GM12878 (cell line): ENCODE measurements at regions not wholly inside any gene's neighbourhood (a gene's known extent, or its start where the extent isn't known, plus 50 kb on each side); places are given as distances from the start of the nearest gene placed in this dataset.

ENCODE experiments used
- ATAC-seq: fragments of 200-7000 bp; cut with Tn5 transposase; 3 replicates; pipeline ENCODE4 v1.9.1; 2020; ENCODE audit warnings: mild to moderate bottlenecking, moderate library complexity
- BruUV-seq: library from RNA; stranded (reverse); fragments of 400-500 nt; replicated peaks from 2 replicates; lab custom pipeline; 2021; lab: Mats Ljungman, UMichigan
- CTCF ChIA-PET: fragments of 300-600 bp; sonication (Branson Sonifier 250); formaldehyde crosslinking; extraction: SDS; loops from one replicate; lab custom pipeline; 2021; ENCODE audit warnings: inconsistent platforms; lab: Yijun Ruan, JAX
- POLR2A ChIA-PET: fragments of 350-600 bp; formaldehyde crosslinking; extraction: SDS; loops from one replicate; lab custom pipeline; 2021; ENCODE audit warnings: inconsistent platforms; lab: Charles Lee
- RAD21 ChIA-PET: fragments of 300-600 bp; sonication (Branson Sonifier 250); formaldehyde crosslinking; loops from one replicate; lab custom pipeline; 2023; ENCODE audit warnings: antibody characterized with exemption; ENCODE audit not compliant: unreplicated experiment; lab: Charles Lee
- SMC1A ChIA-PET: fragments of 300-600 bp; sonication (Branson Sonifier 250); formaldehyde crosslinking; loops from one replicate; lab custom pipeline; 2023; ENCODE audit not compliant: unreplicated experiment, uncharacterized antibody; lab: Charles Lee
- DNase-seq: peaks from one replicate; pipeline ENCODE4 v3.0.0-alpha.2; 2011; ENCODE audit warnings: low read depth, low spot score
- FAIRE-seq: peaks from 3 replicates; lab custom pipeline; 2011; peaks lifted over from hg19 to GRCh38; lab: Jason Lieb, UNC
- H2AFZ ChIP-seq: 2 replicates; pipeline ENCODE4 v1.6.0; 2011; ENCODE audit warnings: low read depth, low read length, control low read depth; ENCODE audit not compliant: control insufficient read depth
- H3K27ac ChIP-seq: 2 replicates; pipeline ENCODE4 v1.5.1; 2011; ENCODE audit warnings: control low read depth; ENCODE audit not compliant: control insufficient read depth, insufficient read depth
- H3K27me3 ChIP-seq, 2 experiments: replicated peaks in 1 of 2; 2 replicates each; pipeline versions ENCODE4 v1.6.0 to v1.6.1; 2011; ENCODE audit warnings: low read length in 1 of 2; ENCODE audit not compliant: control insufficient read depth in 2 of 2, insufficient read depth in 2 of 2
- H3K36me3 ChIP-seq, 2 experiments: 2 replicates each; pipeline ENCODE4 v1.5.1; 2011; ENCODE audit warnings: low read length in 1 of 2; ENCODE audit not compliant: control insufficient read depth in 2 of 2, insufficient read depth in 2 of 2
- H3K4me1 ChIP-seq: 2 replicates; pipeline ENCODE4 v1.6.1; 2011; ENCODE audit warnings: mild to moderate bottlenecking, low read length, moderate library complexity, mixed read lengths; ENCODE audit not compliant: control insufficient read depth, insufficient read depth
- H3K4me2 ChIP-seq: 2 replicates; pipeline ENCODE4 v1.6.0; 2011; ENCODE audit warnings: control low read depth; ENCODE audit not compliant: control insufficient read depth, insufficient read depth
- H3K4me3 ChIP-seq: fragments of 200-600 bp; sonication (generic); 2 replicates; pipeline ENCODE4 v1.5.1; 2016
- H3K79me2 ChIP-seq: 2 replicates; pipeline ENCODE4 v1.6.0; 2011; ENCODE audit warnings: low read length; ENCODE audit not compliant: control insufficient read depth, insufficient read depth
- H3K9ac ChIP-seq: 2 replicates; pipeline ENCODE4 v1.8.0; 2011; ENCODE audit warnings: low read length, control low read depth, mixed read lengths; ENCODE audit not compliant: control insufficient read depth, insufficient read depth
- H3K9me3 ChIP-seq: replicated peaks from 3 replicates; pipeline ENCODE4 v1.5.1; 2011; ENCODE audit warnings: mild to moderate bottlenecking, low read length; ENCODE audit not compliant: control insufficient read depth, insufficient read depth
- H4K20me1 ChIP-seq: 2 replicates; pipeline ENCODE4 v1.6.0; 2011; ENCODE audit not compliant: control insufficient read depth, insufficient read depth
- ATF3 ChIP-seq: IDR thresholded peaks from 2 replicates; pipeline ENCODE4 v1.6.1; 2011; ENCODE audit warnings: low read depth, mild to moderate bottlenecking, low read length, moderate library complexity, borderline replicate concordance; ENCODE audit errors: extremely low read depth
- CBFB ChIP-seq: IDR thresholded peaks from 2 replicates; pipeline ENCODE4 v1.6.1; 2016; ENCODE audit warnings: antibody characterized with exemption, low read depth
- CEBPB ChIP-seq, 2 experiments: fragments of 150-350 bp in 1 of 2; IDR thresholded peaks; 2 replicates each; pipeline ENCODE4 v1.6.1; 2012 to 2014; ENCODE audit warnings: low read depth in 2 of 2, low read length in 2 of 2, borderline replicate concordance in 1 of 2, inconsistent platforms in 1 of 2
- E2F4 ChIP-seq: IDR thresholded peaks from 2 replicates; pipeline ENCODE4 v1.6.1; 2012; ENCODE audit warnings: low read depth, low read length, improper control_type of control experiment
- ESRRA ChIP-seq: IDR thresholded peaks from 2 replicates; pipeline ENCODE4 v1.6.1; 2012; ENCODE audit warnings: mild to moderate bottlenecking, low read length, improper control_type of control experiment
- FOS ChIP-seq: IDR thresholded peaks from 3 replicates; pipeline ENCODE4 v1.6.1; 2011; ENCODE audit warnings: borderline replicate concordance; ENCODE audit not compliant: insufficient read length; ENCODE audit errors: extremely low read depth
- HDAC2 ChIP-seq: fragments of 200-600 bp; sonication (generic); IDR thresholded peaks from 2 replicates; pipeline ENCODE4 v1.6.1; 2017
- LARP7 ChIP-seq: fragments of 450-650 bp; IDR thresholded peaks from 2 replicates; pipeline ENCODE4 v1.6.1; 2017; ENCODE audit warnings: mild to moderate bottlenecking
- MEF2A ChIP-seq: IDR thresholded peaks from 2 replicates; pipeline ENCODE4 v1.6.1; 2011; ENCODE audit warnings: low read depth, mild to moderate bottlenecking, low read length, moderate library complexity; ENCODE audit not compliant: insufficient read depth
- NBN ChIP-seq: fragments of 450-650 bp; IDR thresholded peaks from 2 replicates; pipeline ENCODE4 v1.6.1; 2016
- PAX5 ChIP-seq: IDR thresholded peaks from 2 replicates; pipeline ENCODE4 v1.6.1; 2011; ENCODE audit warnings: low read depth, low read length, borderline replicate concordance
- RAD51 ChIP-seq: fragments of 450-650 bp; IDR thresholded peaks from 2 replicates; pipeline ENCODE4 v1.6.1; 2016; ENCODE audit warnings: moderate library complexity, mild to moderate bottlenecking, inconsistent platforms
- SIX5 ChIP-seq: IDR thresholded peaks from 2 replicates; pipeline ENCODE4 v1.6.1; 2011; ENCODE audit warnings: mild to moderate bottlenecking, low read depth, low read length, moderate library complexity; ENCODE audit not compliant: severe bottlenecking
- SREBF1 ChIP-seq: IDR thresholded peaks from 2 replicates; pipeline ENCODE4 v1.6.1; 2012; ENCODE audit warnings: mild to moderate bottlenecking, low read length
- ZBTB40 ChIP-seq: fragments of 450-650 bp; IDR thresholded peaks from 2 replicates; pipeline ENCODE4 v1.6.1; 2016; ENCODE audit warnings: mild to moderate bottlenecking, moderate library complexity, borderline replicate concordance
- WGBS: methylation state at CpG from one replicate; pipeline ENCODE4 v1.1.6; 2016; ENCODE audit warnings: low lambda C conversion rate; ENCODE audit not compliant: insufficient replicate concordance, insufficient coverage; ENCODE audit errors: missing lambda C conversion rate; 5-methylcytosine and 5-hydroxymethylcytosine counted together
- in situ Hi-C: fragments of 300-500 bp; cut with MboI; formaldehyde crosslinking; loops from 9 replicates; pipeline ENCODE4 v1.14.3; 2018; ENCODE audit warnings: mixed read lengths
- intact Hi-C: fragments of 100-400 bp; cut with micrococcal nuclease; formaldehyde crosslinking; loops from one replicate; pipeline ENCODE4 v1.14.2; 2022; ENCODE audit not compliant: unreplicated experiment

GRCh38 chr7:76149847-76150691 lies 51.6 kb upstream of the SRRM3 start:
- Histone ChIP-seq H3K4me2 (no peak overlapping the region), H3K4me3 (no peak overlapping the region), H3K9ac (no peak overlapping the region), H3K79me2 (no peaks in the 10 kb centered on the region), H3K4me1 (no peaks in the 10 kb centered on the region), H4K20me1 (no peaks in the 10 kb centered on the region), H3K27ac (no peak overlapping the region), H3K9me3 (no peaks in the 10 kb centered on the region), H2AFZ (no peak overlapping the region), H3K27me3 (no peaks in the 10 kb centered on the region), H3K36me3 (no peaks in the 10 kb centered on the region)
- FAIRE-seq (no peak), ATAC-seq (no peak), DNase-seq (no peak)
- BruUV-seq = no TSS peak
- ChIA-PET SMC1A (no interaction called here), CTCF (interaction anchor here (0.8 kb wide), 1 partner anchor 20 kb away, joined by 4 read pairs; no protein-coding TSS in a partner anchor), POLR2A (no interaction called here), RAD21 (no interaction called here)
- no peak for TF ChIP-seq FOS
- no peak for TF ChIP-seq E2F4
- TF ChIP-seq MEF2A = no peak
- no peak for TF ChIP-seq LARP7
- TF ChIP-seq ZBTB40 = no peak
- no peak for TF ChIP-seq ESRRA
- no peak for TF ChIP-seq ATF3
- no peak for TF ChIP-seq HDAC2
- TF ChIP-seq RAD51 = no peak
- no peak for TF ChIP-seq PAX5
- no peak for TF ChIP-seq SREBF1
- no peak for TF ChIP-seq NBN
- no peak for TF ChIP-seq CBFB
- no peak for TF ChIP-seq CEBPB (IDR thresholded peaks at IDR 0.05; ENCODE audit: borderline replicate concordance in 1 of 2, low read depth in 2 of 2, low read length in 2 of 2)
- no peak for TF ChIP-seq SIX5
- in situ Hi-C loops (no loop called here), intact Hi-C loops (no loop called here)
- 41% methylated on average over 53 of the region's 53 CpGs for WGBS
